ENCODE measurements at regions not wholly inside any gene's neighbourhood (a gene's known extent, or its start where the extent isn't known, plus 50 kb on each side); places are given as distances from the start of the nearest gene placed in this dataset.

DNA sequence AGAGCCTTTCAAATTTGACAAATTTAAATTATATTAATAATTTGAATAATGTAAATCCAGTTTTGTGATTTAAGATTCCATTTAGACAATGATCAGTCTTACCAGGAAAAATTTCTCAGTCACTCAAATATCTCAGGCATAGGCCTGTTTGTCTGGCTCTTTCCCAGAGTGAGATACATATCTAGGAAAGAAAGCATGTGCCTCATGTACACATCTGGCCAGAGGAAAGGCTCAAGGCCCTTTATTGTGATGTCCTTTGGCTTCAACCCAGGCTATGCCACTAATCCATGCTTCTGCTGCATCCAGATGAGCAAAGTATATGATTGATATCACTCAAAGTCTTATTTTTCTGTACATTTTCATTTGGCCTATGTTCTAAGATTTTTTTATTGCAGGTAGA lies 473.3 kb upstream of the ADGRL3 start:
- TF ChIP-seq CTCF (IDR thresholded peaks at IDR 0.05) (no peak), POLR2A (IDR thresholded peaks at IDR 0.05) (no peak)

All from right lobe of liver (tissue), 4 donors.